Prostate gland (tissue), 2 donors: ENCODE measurements at regions not wholly inside any gene's neighbourhood (a gene's known extent, or its start where the extent isn't known, plus 50 kb on each side); places are given as distances from the start of the nearest gene placed in this dataset.

Experiments used
- POLR2A ChIP-seq: fragments of 450-650 bp; IDR thresholded peaks from one replicate; pipeline ENCODE4 v1.6.1; 2016; ENCODE audit warnings: antibody characterized with exemption, mild to moderate bottlenecking
- POLR2AphosphoS5 ChIP-seq: sonication (generic); formaldehyde crosslinking; IDR thresholded peaks from one replicate; pipeline ENCODE4 v1.6.1; 2017; ENCODE audit warnings: antibody characterized with exemption
- TF ChIP-seq, protein P1 (sequence below), 4 experiments: fragments of 200-600 bp in 2 of 4; fragments of 450-650 bp in 2 of 4; sonication (generic) in 2 of 4; IDR thresholded peaks; 1 replicate in 3 of 4; 2 replicates in 1 of 4; pipeline ENCODE4 v1.5.1; 2016 to 2019; ENCODE audit warnings: antibody characterized with exemption in 4 of 4, mild to moderate bottlenecking in 2 of 4, moderate library complexity in 2 of 4

DNA sequence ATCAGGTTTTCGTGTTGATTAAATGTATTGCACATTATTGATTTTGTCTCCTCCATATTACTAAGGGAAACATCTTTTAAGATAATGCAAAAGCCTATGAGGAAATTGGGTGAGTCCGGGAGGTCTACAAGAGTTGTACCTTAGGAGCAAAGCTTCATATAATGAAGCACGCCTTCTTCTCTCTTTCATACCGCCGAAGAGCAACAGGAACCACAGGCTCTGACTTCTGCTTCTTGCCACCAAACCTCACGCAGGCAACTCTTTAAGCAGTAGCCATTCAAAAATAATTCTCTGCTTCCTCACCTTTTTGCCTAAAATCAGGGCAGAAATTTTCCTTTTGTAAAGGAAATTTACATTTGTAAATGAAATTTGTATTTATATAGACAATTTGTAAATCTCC lies 139.6 kb downstream of the SPRY1 start:
- TF ChIP-seq, protein P1, sequence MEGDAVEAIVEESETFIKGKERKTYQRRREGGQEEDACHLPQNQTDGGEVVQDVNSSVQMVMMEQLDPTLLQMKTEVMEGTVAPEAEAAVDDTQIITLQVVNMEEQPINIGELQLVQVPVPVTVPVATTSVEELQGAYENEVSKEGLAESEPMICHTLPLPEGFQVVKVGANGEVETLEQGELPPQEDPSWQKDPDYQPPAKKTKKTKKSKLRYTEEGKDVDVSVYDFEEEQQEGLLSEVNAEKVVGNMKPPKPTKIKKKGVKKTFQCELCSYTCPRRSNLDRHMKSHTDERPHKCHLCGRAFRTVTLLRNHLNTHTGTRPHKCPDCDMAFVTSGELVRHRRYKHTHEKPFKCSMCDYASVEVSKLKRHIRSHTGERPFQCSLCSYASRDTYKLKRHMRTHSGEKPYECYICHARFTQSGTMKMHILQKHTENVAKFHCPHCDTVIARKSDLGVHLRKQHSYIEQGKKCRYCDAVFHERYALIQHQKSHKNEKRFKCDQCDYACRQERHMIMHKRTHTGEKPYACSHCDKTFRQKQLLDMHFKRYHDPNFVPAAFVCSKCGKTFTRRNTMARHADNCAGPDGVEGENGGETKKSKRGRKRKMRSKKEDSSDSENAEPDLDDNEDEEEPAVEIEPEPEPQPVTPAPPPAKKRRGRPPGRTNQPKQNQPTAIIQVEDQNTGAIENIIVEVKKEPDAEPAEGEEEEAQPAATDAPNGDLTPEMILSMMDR (IDR thresholded peaks at IDR 0.05) = no peak
- no peak for TF ChIP-seq POLR2A
- no peak for TF ChIP-seq POLR2AphosphoS5
